ENCODE measurements at regions not wholly inside any gene's neighbourhood (a gene's known extent, or its start where the extent isn't known, plus 50 kb on each side); places are given as distances from the start of the nearest gene placed in this dataset.
"Not testable (repeated sequence)": the region's sequence is repeated elsewhere in the genome, so short reads cannot be mapped to it uniquely, and the experiment has no call there.

- DNase-seq (ENCODE audit: low read depth, low spot score); in situ Hi-C loops (cut with HindIII; ENCODE audit: low pct_unique_long_range_greater_than_20kb, low sequenced_read_pairs): not testable (repeated sequence)
Observed at GRCh38 chr17:31611053-31611452, 219.6 kb downstream of the RAB11FIP4 start.

GRCh38 chr17:31609996-31610910 is 218.8 kb downstream of the RAB11FIP4 start:
- no peak for DNase-seq (ENCODE audit: low read depth, low spot score)
- in situ Hi-C loops (cut with HindIII; ENCODE audit: low pct_unique_long_range_greater_than_20kb, low sequenced_read_pairs): no loop called here

GRCh38 chr17:31609331-31609730 is 217.9 kb downstream of the RAB11FIP4 start:
- DNase-seq (ENCODE audit: low read depth, low spot score): no peak
- in situ Hi-C loops (cut with HindIII; ENCODE audit: low pct_unique_long_range_greater_than_20kb, low sequenced_read_pairs): no loop called here

GRCh38 chr17:31608659-31609254 is 217.3 kb downstream of the RAB11FIP4 start:
- DNase-seq (ENCODE audit: low read depth, low spot score): no peak
- in situ Hi-C loops (cut with HindIII; ENCODE audit: low pct_unique_long_range_greater_than_20kb, low sequenced_read_pairs): no loop called here

- in situ Hi-C loops (cut with HindIII; ENCODE audit: low pct_unique_long_range_greater_than_20kb, low sequenced_read_pairs): no loop called here
- DNase-seq (ENCODE audit: low read depth, low spot score): no peak
Observed at GRCh38 chr17:31605761-31606160, 214.3 kb downstream of the RAB11FIP4 start.

- in situ Hi-C loops (cut with HindIII; ENCODE audit: low pct_unique_long_range_greater_than_20kb, low sequenced_read_pairs): no loop called here
- no peak for DNase-seq (ENCODE audit: low read depth, low spot score)
Observed at GRCh38 chr17:31604936-31605335, 213.5 kb downstream of the RAB11FIP4 start.

GRCh38 chr17:31600144-31600543 is 208.7 kb downstream of the RAB11FIP4 start:
- in situ Hi-C loops (cut with HindIII; ENCODE audit: low pct_unique_long_range_greater_than_20kb, low sequenced_read_pairs); DNase-seq (ENCODE audit: low read depth, low spot score): not testable (repeated sequence)

- in situ Hi-C loops (cut with HindIII; ENCODE audit: low pct_unique_long_range_greater_than_20kb, low sequenced_read_pairs): no loop called here
Observed at GRCh38 chr17:31598921-31599571, 207.6 kb downstream of the RAB11FIP4 start.

GRCh38 chr17:31598399-31598782 is 206.9 kb downstream of the RAB11FIP4 start:
- in situ Hi-C loops (cut with HindIII; ENCODE audit: low pct_unique_long_range_greater_than_20kb, low sequenced_read_pairs): no loop called here
- DNase-seq (ENCODE audit: low read depth, low spot score): no peak

More at GRCh38 chr17:31598921-31599571, 207.6 kb downstream of the RAB11FIP4 start:
- no peak for DNase-seq (ENCODE audit: low read depth, low spot score)

- DNase-seq (ENCODE audit: low read depth, low spot score): no peak
- in situ Hi-C loops (cut with HindIII; ENCODE audit: low pct_unique_long_range_greater_than_20kb, low sequenced_read_pairs): no loop called here
Observed at GRCh38 chr17:31597646-31598398, 206.3 kb downstream of the RAB11FIP4 start.

- in situ Hi-C loops (cut with HindIII; ENCODE audit: low pct_unique_long_range_greater_than_20kb, low sequenced_read_pairs): no loop called here
- peak; percentile 94 for DNase-seq (ENCODE audit: low read depth, low spot score)
Observed at GRCh38 chr17:31596382-31597323, 205.2 kb downstream of the RAB11FIP4 start.

GRCh38 chr17:31595666-31596381 is 204.3 kb downstream of the RAB11FIP4 start:
- in situ Hi-C loops (cut with HindIII; ENCODE audit: low pct_unique_long_range_greater_than_20kb, low sequenced_read_pairs): no loop called here
- peak; percentile 9 for DNase-seq (ENCODE audit: low read depth, low spot score)

GRCh38 chr17:31595076-31595475 is 203.6 kb downstream of the RAB11FIP4 start:
- no peak for DNase-seq (ENCODE audit: low read depth, low spot score)
- in situ Hi-C loops (cut with HindIII; ENCODE audit: low pct_unique_long_range_greater_than_20kb, low sequenced_read_pairs): no loop called here

GRCh38 chr17:31594416-31594815 is 202.9 kb downstream of the RAB11FIP4 start:
- DNase-seq (ENCODE audit: low read depth, low spot score): no peak
- in situ Hi-C loops (cut with HindIII; ENCODE audit: low pct_unique_long_range_greater_than_20kb, low sequenced_read_pairs): no loop called here

GRCh38 chr17:31593806-31594205 is 202.3 kb downstream of the RAB11FIP4 start:
- in situ Hi-C loops (cut with HindIII; ENCODE audit: low pct_unique_long_range_greater_than_20kb, low sequenced_read_pairs): no loop called here
- no peak for DNase-seq (ENCODE audit: low read depth, low spot score)

- no peak for DNase-seq (ENCODE audit: low read depth, low spot score)
- in situ Hi-C loops (cut with HindIII; ENCODE audit: low pct_unique_long_range_greater_than_20kb, low sequenced_read_pairs): no loop called here
Observed at GRCh38 chr17:31591924-31592323, 200.4 kb downstream of the RAB11FIP4 start.

Data from SK-MEL-5 (cell line).